Kidney (tissue), 13 donors: ENCODE measurements at regions not wholly inside any gene's neighbourhood (a gene's known extent, or its start where the extent isn't known, plus 50 kb on each side); places are given as distances from the start of the nearest gene placed in this dataset.

Experiments used
- DNase-seq, 5 donors: peaks; one replicate each; pipeline ENCODE4 v3.0.0-alpha.2; 2013 to 2020
- FAIRE-seq: peaks from 2 replicates; lab custom pipeline; 2012; peaks lifted over from hg19 to GRCh38; lab: Jason Lieb, UNC
- H3K27ac ChIP-seq, 2 donors: one replicate each; pipeline ENCODE4 v1.7.0; 2013; ENCODE audit warnings: low read depth in 2 of 2, low read length in 2 of 2, inconsistent platforms in 1 of 2
- H3K27me3 ChIP-seq: one replicate; pipeline ENCODE4 v1.7.1; 2013; ENCODE audit warnings: low read length, inconsistent platforms; ENCODE audit not compliant: control insufficient read depth, insufficient read depth
- H3K36me3 ChIP-seq, 3 donors: one replicate each; pipeline versions ENCODE4 v1.7.0 to v1.7.1; 2013; ENCODE audit warnings: low read length in 3 of 3, control low read depth in 1 of 3, inconsistent platforms in 1 of 3; ENCODE audit not compliant: insufficient read depth in 3 of 3, control insufficient read depth in 2 of 3
- H3K4me1 ChIP-seq, 3 donors: one replicate each; pipeline versions ENCODE4 v1.7.0 to v1.7.1; 2013; ENCODE audit warnings: low read length in 3 of 3, inconsistent platforms in 1 of 3, low read depth in 1 of 3; ENCODE audit not compliant: control insufficient read depth in 2 of 3, insufficient read depth in 2 of 3
- H3K4me3 ChIP-seq, 3 donors: one replicate each; pipeline versions ENCODE4 v1.7.0 to v1.8.1; 2013; ENCODE audit warnings: low read length in 3 of 3, control low read depth in 1 of 3, inconsistent platforms in 1 of 3
- H3K9ac ChIP-seq, 3 donors: one replicate each; pipeline versions ENCODE4 v1.7.0 to v1.7.1; 2013; ENCODE audit warnings: low read length in 3 of 3, control low read depth in 1 of 3, inconsistent platforms in 1 of 3
- H3K9me3 ChIP-seq, 3 donors: one replicate each; pipeline versions ENCODE4 v1.7.0 to v1.7.1; 2013; ENCODE audit warnings: low read length in 3 of 3, control low read depth in 1 of 3, inconsistent platforms in 1 of 3; ENCODE audit not compliant: control insufficient read depth in 2 of 3, insufficient read depth in 1 of 3
- CTCF ChIP-seq: IDR thresholded peaks from 3 replicates; pipeline ENCODE4 v1.5.1; 2012; ENCODE audit warnings: mild to moderate bottlenecking, moderate library complexity, borderline replicate concordance; ENCODE audit not compliant: insufficient read depth; ENCODE audit errors: extremely low read depth
- intact Hi-C: fragments of 100-400 bp; cut with DNase I; formaldehyde crosslinking; loops from one replicate; pipeline ENCODE4 v1.11.1; 2022
- donor health status: control.
- donor health status: control.
- donor health status: control.
- donor health status: control.
- donor health status: control.
- donor health status: DM: yes; HTN: yes; CAD: no.
- donor health status: Normal renal cell carcinoma (clear cell type).

DNA sequence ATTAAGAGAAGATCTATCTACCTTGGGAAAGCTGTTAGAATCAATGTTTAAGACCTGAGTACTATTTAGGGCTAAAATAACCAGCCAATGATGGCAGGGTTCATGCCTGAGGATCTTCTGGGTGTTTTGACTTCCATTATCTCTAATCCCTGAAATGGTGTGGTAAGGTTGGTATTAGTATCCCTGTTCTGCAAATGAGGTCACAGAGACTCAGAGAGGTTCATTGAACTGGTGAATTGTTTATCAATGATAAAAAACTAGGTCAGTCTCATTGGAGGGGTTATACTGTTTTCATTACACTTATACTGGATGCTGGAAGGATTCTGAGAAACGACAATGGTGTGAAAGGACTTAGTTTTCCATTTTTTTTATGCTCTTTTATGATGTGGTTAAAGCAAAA, 264.8 kb downstream of the KLF5 start:
- Histone ChIP-seq H3K9ac (no peak overlapping the region), H3K4me3 (no peak overlapping the region), H3K36me3 (no peaks in the 10 kb centered on the region), H3K9me3 (no peaks in the 10 kb centered on the region), H3K27me3 (no peaks in the 10 kb centered on the region), H3K27ac (no peak overlapping the region), H3K4me1 (peaks cover 0 to 8% (median 2%) of the 10 kb centered on the region in 3 donors)
- no peak for TF ChIP-seq CTCF
- no peak for FAIRE-seq
- DNase-seq: no peak
- intact Hi-C loops: no loop called here

GRCh38 chr13:73321043-73321442, 262.2 kb downstream of the KLF5 start:
- intact Hi-C loops: no loop called here
- TF ChIP-seq CTCF: no peak
- Histone ChIP-seq H3K36me3 (no peaks in the 10 kb centered on the region), H3K9ac (no peak overlapping the region), H3K27ac (no peak overlapping the region), H3K9me3 (no peaks in the 10 kb centered on the region), H3K27me3 (no peaks in the 10 kb centered on the region), H3K4me3 (no peak overlapping the region), H3K4me1 (peaks cover 0 to 2% (median 0%) of the 10 kb centered on the region in 3 donors)
- DNase-seq: no peak
- no peak for FAIRE-seq

- intact Hi-C loops: no loop called here
- Histone ChIP-seq H3K4me1 (no peaks in the 10 kb centered on the region), H3K9me3 (no peaks in the 10 kb centered on the region), H3K4me3 (no peak overlapping the region), H3K27me3 (no peaks in the 10 kb centered on the region), H3K27ac (no peak overlapping the region), H3K36me3 (no peaks in the 10 kb centered on the region), H3K9ac (no peak overlapping the region)
- no peak for FAIRE-seq
- TF ChIP-seq CTCF: no peak
- DNase-seq: no peak
Observed at GRCh38 chr13:73317140-73317539, 258.3 kb downstream of the KLF5 start.

- intact Hi-C loops: no loop called here
- Histone ChIP-seq H3K27ac (no peak overlapping the region), H3K4me1 (no peaks in the 10 kb centered on the region), H3K27me3 (no peaks in the 10 kb centered on the region), H3K9ac (no peak overlapping the region), H3K36me3 (no peaks in the 10 kb centered on the region), H3K9me3 (no peaks in the 10 kb centered on the region), H3K4me3 (no peak overlapping the region)
- no peak for FAIRE-seq
- TF ChIP-seq CTCF: no peak
- DNase-seq: no peak
Observed at GRCh38 chr13:73310366-73310765, 251.6 kb downstream of the KLF5 start.
